ENCODE measurements at regions not wholly inside any gene's neighbourhood (a gene's known extent, or its start where the extent isn't known, plus 50 kb on each side); places are given as distances from the start of the nearest gene placed in this dataset.
A peak's percentile ranks its signal among the peaks of the same experiment; 100 is the strongest.

DNA sequence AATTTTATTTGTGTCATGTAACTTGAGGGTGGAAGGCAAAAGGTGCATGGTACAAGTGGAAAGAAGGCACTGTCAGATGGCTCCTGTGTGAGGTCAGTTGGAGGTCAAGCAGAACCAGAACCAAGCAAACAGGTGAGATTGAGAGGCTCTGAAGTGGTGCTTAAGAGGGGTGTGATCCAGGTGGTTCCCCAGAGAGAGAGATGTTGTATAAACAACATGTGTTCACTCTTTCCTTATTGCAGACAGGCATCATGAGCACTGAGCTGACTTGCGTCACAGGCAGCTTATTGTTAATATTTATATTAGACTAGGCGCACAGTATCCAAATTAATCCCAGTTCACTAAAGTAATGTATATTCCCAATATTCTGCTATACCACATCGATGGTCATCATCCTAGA is 56.8 kb downstream of the CXCL13 start:
- DNase-seq, result peak; percentile 26

Measured in NCI-H2171 treated with DMSO at 0.1 percent for 48 hours (cell line).